ENCODE measurements at regions not wholly inside any gene's neighbourhood (a gene's known extent, or its start where the extent isn't known, plus 50 kb on each side); places are given as distances from the start of the nearest gene placed in this dataset.

DNA sequence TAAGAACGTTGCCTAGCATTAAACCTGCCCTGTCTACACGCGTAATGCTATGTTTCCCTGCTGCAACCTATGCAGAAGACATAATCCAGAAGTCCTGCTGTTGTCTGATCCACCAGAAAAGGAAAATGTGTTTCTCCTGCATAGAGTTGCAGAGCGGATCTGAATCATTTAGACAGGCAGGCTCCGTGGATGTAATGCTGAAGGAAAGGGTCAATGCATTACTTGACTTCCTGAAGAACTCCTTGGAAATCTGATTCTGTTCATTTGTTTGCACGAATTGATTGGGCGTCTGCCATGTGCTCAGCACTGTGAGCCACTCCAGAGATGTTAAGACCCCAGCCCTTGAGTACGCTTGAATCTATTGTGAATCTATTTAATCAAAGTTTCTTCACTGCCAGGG lies 83.4 kb downstream of the FOXL1 start:
- Histone ChIP-seq H2AFZ (ENCODE audit: low read length) (no peak overlapping the region), H3K9me2 (ENCODE audit: insufficient read depth, low read length) (no peaks in the 10 kb centered on the region), H4K20me1 (ENCODE audit: insufficient read depth, low read length) (no peaks in the 10 kb centered on the region), H3K4me3 (ENCODE audit: low read depth, low read length, poor library complexity, severe bottlenecking) (no peak overlapping the region), H3K4me1 (ENCODE audit: insufficient read depth, low read length, poor library complexity, severe bottlenecking) (peaks cover 9% of the 10 kb centered on the region), H3K36me3 (ENCODE audit: insufficient read depth, low read length) (no peaks in the 10 kb centered on the region), H3K79me2 (ENCODE audit: insufficient read depth, low read depth, low read length) (no peaks in the 10 kb centered on the region), H3K9me3 (ENCODE audit: low read length) (no peaks in the 10 kb centered on the region), H3K4me2 (ENCODE audit: low read length) (no peak overlapping the region), H3K27ac (ENCODE audit: low read depth, low read length, poor library complexity, severe bottlenecking) (no peak overlapping the region)
- POLR2A ChIA-PET, result no interaction called here
- intact Hi-C loops (cut with micrococcal nuclease; ENCODE audit: unreplicated experiment), result no loop called here
- TF ChIP-seq, protein P1, sequence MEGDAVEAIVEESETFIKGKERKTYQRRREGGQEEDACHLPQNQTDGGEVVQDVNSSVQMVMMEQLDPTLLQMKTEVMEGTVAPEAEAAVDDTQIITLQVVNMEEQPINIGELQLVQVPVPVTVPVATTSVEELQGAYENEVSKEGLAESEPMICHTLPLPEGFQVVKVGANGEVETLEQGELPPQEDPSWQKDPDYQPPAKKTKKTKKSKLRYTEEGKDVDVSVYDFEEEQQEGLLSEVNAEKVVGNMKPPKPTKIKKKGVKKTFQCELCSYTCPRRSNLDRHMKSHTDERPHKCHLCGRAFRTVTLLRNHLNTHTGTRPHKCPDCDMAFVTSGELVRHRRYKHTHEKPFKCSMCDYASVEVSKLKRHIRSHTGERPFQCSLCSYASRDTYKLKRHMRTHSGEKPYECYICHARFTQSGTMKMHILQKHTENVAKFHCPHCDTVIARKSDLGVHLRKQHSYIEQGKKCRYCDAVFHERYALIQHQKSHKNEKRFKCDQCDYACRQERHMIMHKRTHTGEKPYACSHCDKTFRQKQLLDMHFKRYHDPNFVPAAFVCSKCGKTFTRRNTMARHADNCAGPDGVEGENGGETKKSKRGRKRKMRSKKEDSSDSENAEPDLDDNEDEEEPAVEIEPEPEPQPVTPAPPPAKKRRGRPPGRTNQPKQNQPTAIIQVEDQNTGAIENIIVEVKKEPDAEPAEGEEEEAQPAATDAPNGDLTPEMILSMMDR (conservative IDR thresholded peaks at IDR 0.05; ENCODE audit: low read length), result no peak
- no peak for TF ChIP-seq EZH2phosphoT487 (IDR thresholded peaks at IDR 0.05; ENCODE audit: borderline replicate concordance, low read depth, low read length)
- no TSS peak for BruUV-seq (replicated peaks)
- CTCF ChIA-PET (ENCODE audit: unreplicated experiment), result no interaction called here
- no peak for DNase-seq (ENCODE audit: low spot score)

- POLR2A ChIA-PET, result no interaction called here
- BruUV-seq (replicated peaks), result no TSS peak
- Histone ChIP-seq H3K9me2 (ENCODE audit: insufficient read depth, low read length) (no peaks in the 10 kb centered on the region), H3K27ac (ENCODE audit: low read depth, low read length, poor library complexity, severe bottlenecking) (no peak overlapping the region), H3K9me3 (ENCODE audit: low read length) (no peaks in the 10 kb centered on the region), H4K20me1 (ENCODE audit: insufficient read depth, low read length) (no peaks in the 10 kb centered on the region), H3K4me1 (ENCODE audit: insufficient read depth, low read length, poor library complexity, severe bottlenecking) (peaks cover 9% of the 10 kb centered on the region), H3K79me2 (ENCODE audit: insufficient read depth, low read depth, low read length) (no peaks in the 10 kb centered on the region), H3K4me3 (ENCODE audit: low read depth, low read length, poor library complexity, severe bottlenecking) (no peak overlapping the region), H3K4me2 (ENCODE audit: low read length) (no peak overlapping the region), H2AFZ (ENCODE audit: low read length) (no peak overlapping the region), H3K36me3 (ENCODE audit: insufficient read depth, low read length) (no peaks in the 10 kb centered on the region)
- intact Hi-C loops (cut with micrococcal nuclease; ENCODE audit: unreplicated experiment), result no loop called here
- CTCF ChIA-PET (ENCODE audit: unreplicated experiment), result no interaction called here
- no peak for TF ChIP-seq EZH2phosphoT487 (IDR thresholded peaks at IDR 0.05; ENCODE audit: borderline replicate concordance, low read depth, low read length)
- TF ChIP-seq, protein P1 (conservative IDR thresholded peaks at IDR 0.05; ENCODE audit: low read length), result no peak
- no peak for DNase-seq (ENCODE audit: low spot score)
Measured at GRCh38 chr16:86662195-86662594, 83.8 kb downstream of the FOXL1 start.

DNA sequence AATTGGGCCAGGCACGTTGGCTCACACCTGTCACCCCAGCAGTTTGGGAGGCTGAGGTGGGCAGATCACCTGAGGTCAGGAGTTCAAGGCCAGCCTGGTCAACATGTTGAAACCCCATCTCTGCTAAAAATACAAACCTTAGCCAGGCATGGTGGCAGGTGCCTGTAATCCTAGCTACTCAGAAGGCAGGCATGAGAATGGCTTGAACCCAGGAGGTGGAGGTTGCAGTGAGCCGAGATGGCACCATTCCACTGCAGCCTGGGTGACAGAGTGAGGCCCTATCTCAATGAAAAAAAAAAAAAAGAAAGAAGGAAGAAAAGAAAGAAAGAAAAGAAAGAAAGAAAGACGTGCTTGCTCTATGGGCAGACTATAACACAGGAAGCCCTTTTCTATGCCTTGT lies 84.4 kb downstream of the FOXL1 start:
- peaks cover 9% of the 10 kb centered on the region for H3K4me1 ChIP-seq (ENCODE audit: insufficient read depth, low read length, poor library complexity, severe bottlenecking)
- no peaks in the 10 kb centered on the region for H3K9me2 ChIP-seq (ENCODE audit: insufficient read depth, low read length)
- ChIA-PET CTCF (ENCODE audit: unreplicated experiment) (no interaction called here), POLR2A (no interaction called here)
- no peak overlapping the region for H3K27ac ChIP-seq (ENCODE audit: low read depth, low read length, poor library complexity, severe bottlenecking)
- intact Hi-C loops (cut with micrococcal nuclease; ENCODE audit: unreplicated experiment), result no loop called here
- H3K79me2 ChIP-seq (ENCODE audit: insufficient read depth, low read depth, low read length), result no peaks in the 10 kb centered on the region
- H2AFZ ChIP-seq (ENCODE audit: low read length), result no peak overlapping the region
- BruUV-seq (replicated peaks), result no TSS peak
- DNase-seq (ENCODE audit: low spot score), result no peak
- TF ChIP-seq, protein P1 (conservative IDR thresholded peaks at IDR 0.05; ENCODE audit: low read length), result no peak
- TF ChIP-seq EZH2phosphoT487 (IDR thresholded peaks at IDR 0.05; ENCODE audit: borderline replicate concordance, low read depth, low read length), result no peak
- H3K36me3 ChIP-seq (ENCODE audit: insufficient read depth, low read length), result no peaks in the 10 kb centered on the region
- no peak overlapping the region for H3K4me2 ChIP-seq (ENCODE audit: low read length)
- no peak overlapping the region for H3K4me3 ChIP-seq (ENCODE audit: low read depth, low read length, poor library complexity, severe bottlenecking)
- no peaks in the 10 kb centered on the region for H3K9me3 ChIP-seq (ENCODE audit: low read length)
- no peaks in the 10 kb centered on the region for H4K20me1 ChIP-seq (ENCODE audit: insufficient read depth, low read length)

All from OCI-LY7 (cell line).